ENCODE measurements at regions not wholly inside any gene's neighbourhood (a gene's known extent, or its start where the extent isn't known, plus 50 kb on each side); places are given as distances from the start of the nearest gene placed in this dataset.

- DNase-seq = no peak
- Mint-ChIP-seq H3K36me3 (no peaks in the 10 kb centered on the region), H3K27ac (no peak overlapping the region), H3K9me3 (no peaks in the 10 kb centered on the region), H3K4me1 (no peaks in the 10 kb centered on the region), H3K4me3 (no peak overlapping the region), H3K27me3 (peaks cover 4 to 6% of the 10 kb centered on the region in 2 donors)
- Histone ChIP-seq H3K27me3 (ENCODE audit: insufficient read depth, low read length, poor library complexity, severe bottlenecking) (no peaks in the 10 kb centered on the region), H3K4me1 (ENCODE audit: insufficient read depth, low read length) (no peaks in the 10 kb centered on the region), H3K4me3 (ENCODE audit: low read length) (no peak overlapping the region), H3K27ac (ENCODE audit: low read depth, low read length) (no peak overlapping the region), H3K9me3 (ENCODE audit: low read length) (no peaks in the 10 kb centered on the region), H3K36me3 (ENCODE audit: insufficient read depth, low read length) (no peaks in the 10 kb centered on the region)
- POLR2A ChIA-PET = no interaction called here
- CTCF ChIA-PET = no interaction called here
Observed at GRCh38 chr16:80084614-80085013, 456.2 kb upstream of the DYNLRB2 start.

- no peaks in the 10 kb centered on the region for H3K36me3 Mint-ChIP-seq
- no peaks in the 10 kb centered on the region for H3K9me3 ChIP-seq (ENCODE audit: low read length)
- no peaks in the 10 kb centered on the region for H3K4me1 Mint-ChIP-seq
- DNase-seq = no peak
- H3K36me3 ChIP-seq (ENCODE audit: insufficient read depth, low read length) = no peaks in the 10 kb centered on the region
- no peaks in the 10 kb centered on the region for H3K4me1 ChIP-seq (ENCODE audit: insufficient read depth, low read length)
- H3K27ac Mint-ChIP-seq = no peak overlapping the region
- H3K27me3 Mint-ChIP-seq = peaks cover 4 to 6% of the 10 kb centered on the region in 2 donors
- no peaks in the 10 kb centered on the region for H3K27me3 ChIP-seq (ENCODE audit: insufficient read depth, low read length, poor library complexity, severe bottlenecking)
- H3K27ac ChIP-seq (ENCODE audit: low read depth, low read length) = no peak overlapping the region
- H3K9me3 Mint-ChIP-seq = no peaks in the 10 kb centered on the region
- no peak overlapping the region for H3K4me3 ChIP-seq (ENCODE audit: low read length)
- ChIA-PET POLR2A (no interaction called here), CTCF (no interaction called here)
- H3K4me3 Mint-ChIP-seq = no peak overlapping the region
Observed at GRCh38 chr16:80084163-80084562, 456.6 kb upstream of the DYNLRB2 start.

GRCh38 chr16:80082906-80083305 lies 457.9 kb upstream of the DYNLRB2 start:
- H3K4me3 ChIP-seq (ENCODE audit: low read length) = no peak overlapping the region
- H3K4me3 Mint-ChIP-seq = no peak overlapping the region
- no peaks in the 10 kb centered on the region for H3K27me3 ChIP-seq (ENCODE audit: insufficient read depth, low read length, poor library complexity, severe bottlenecking)
- H3K9me3 Mint-ChIP-seq = no peaks in the 10 kb centered on the region
- DNase-seq = no peak
- peaks cover 4 to 8% of the 10 kb centered on the region in 2 donors for H3K27me3 Mint-ChIP-seq
- no peaks in the 10 kb centered on the region for H3K4me1 ChIP-seq (ENCODE audit: insufficient read depth, low read length)
- H3K9me3 ChIP-seq (ENCODE audit: low read length) = no peaks in the 10 kb centered on the region
- H3K27ac ChIP-seq (ENCODE audit: low read depth, low read length) = no peak overlapping the region
- no peaks in the 10 kb centered on the region for H3K36me3 Mint-ChIP-seq
- H3K4me1 Mint-ChIP-seq = no peaks in the 10 kb centered on the region
- no peaks in the 10 kb centered on the region for H3K36me3 ChIP-seq (ENCODE audit: insufficient read depth, low read length)
- no peak overlapping the region for H3K27ac Mint-ChIP-seq
- ChIA-PET POLR2A (no interaction called here), CTCF (no interaction called here)

- H3K4me3 ChIP-seq (ENCODE audit: low read length) = no peak overlapping the region
- Mint-ChIP-seq H3K9me3 (no peaks in the 10 kb centered on the region), H3K36me3 (no peaks in the 10 kb centered on the region), H3K4me1 (no peaks in the 10 kb centered on the region), H3K27me3 (peaks cover 8% of the 10 kb centered on the region in 2 donors), H3K27ac (no peak overlapping the region), H3K4me3 (no peak overlapping the region)
- H3K27ac ChIP-seq (ENCODE audit: low read depth, low read length) = no peak overlapping the region
- POLR2A ChIA-PET = no interaction called here
- no peak for DNase-seq
- no peaks in the 10 kb centered on the region for H3K36me3 ChIP-seq (ENCODE audit: insufficient read depth, low read length)
- no peaks in the 10 kb centered on the region for H3K4me1 ChIP-seq (ENCODE audit: insufficient read depth, low read length)
- no peaks in the 10 kb centered on the region for H3K27me3 ChIP-seq (ENCODE audit: insufficient read depth, low read length, poor library complexity, severe bottlenecking)
- no peaks in the 10 kb centered on the region for H3K9me3 ChIP-seq (ENCODE audit: low read length)
- CTCF ChIA-PET = no interaction called here
Observed at GRCh38 chr16:80081846-80082245, 458.9 kb upstream of the DYNLRB2 start.

GRCh38 chr16:80080287-80080851 lies 460.4 kb upstream of the DYNLRB2 start:
- Mint-ChIP-seq H3K27ac (no peak overlapping the region), H3K9me3 (no peaks in the 10 kb centered on the region), H3K4me1 (no peaks in the 10 kb centered on the region), H3K4me3 (no peak overlapping the region), H3K27me3 (peaks cover 8 to 12% of the 10 kb centered on the region in 2 donors), H3K36me3 (no peaks in the 10 kb centered on the region)
- Histone ChIP-seq H3K36me3 (ENCODE audit: insufficient read depth, low read length) (no peaks in the 10 kb centered on the region), H3K27ac (ENCODE audit: low read depth, low read length) (no peak overlapping the region), H3K4me3 (ENCODE audit: low read length) (no peak overlapping the region), H3K4me1 (ENCODE audit: insufficient read depth, low read length) (no peaks in the 10 kb centered on the region), H3K27me3 (ENCODE audit: insufficient read depth, low read length, poor library complexity, severe bottlenecking) (no peaks in the 10 kb centered on the region), H3K9me3 (ENCODE audit: low read length) (no peaks in the 10 kb centered on the region)
- CTCF ChIA-PET = no interaction called here
- POLR2A ChIA-PET = no interaction called here
- no peak for DNase-seq

GRCh38 chr16:80079072-80079471 lies 461.7 kb upstream of the DYNLRB2 start:
- H3K4me3 Mint-ChIP-seq = no peak overlapping the region
- CTCF ChIA-PET = no interaction called here
- H3K36me3 Mint-ChIP-seq = no peaks in the 10 kb centered on the region

GRCh38 chr16:80077696-80078095 lies 463.1 kb upstream of the DYNLRB2 start:
- Mint-ChIP-seq H3K27me3 (peaks cover 6 to 12% of the 10 kb centered on the region in 2 donors), H3K4me1 (no peaks in the 10 kb centered on the region), H3K9me3 (no peaks in the 10 kb centered on the region), H3K4me3 (no peak overlapping the region), H3K36me3 (no peaks in the 10 kb centered on the region), H3K27ac (no peak overlapping the region)
- no peak overlapping the region for H3K4me3 ChIP-seq (ENCODE audit: low read length)
- no peaks in the 10 kb centered on the region for H3K9me3 ChIP-seq (ENCODE audit: low read length)
- POLR2A ChIA-PET = no interaction called here
- no peaks in the 10 kb centered on the region for H3K4me1 ChIP-seq (ENCODE audit: insufficient read depth, low read length)
- CTCF ChIA-PET = no interaction called here
- H3K27me3 ChIP-seq (ENCODE audit: insufficient read depth, low read length, poor library complexity, severe bottlenecking) = no peaks in the 10 kb centered on the region
- no peak for DNase-seq
- H3K27ac ChIP-seq (ENCODE audit: low read depth, low read length) = no peak overlapping the region
- no peaks in the 10 kb centered on the region for H3K36me3 ChIP-seq (ENCODE audit: insufficient read depth, low read length)

More at GRCh38 chr16:80079072-80079471, 461.7 kb upstream of the DYNLRB2 start:
- H3K4me1 Mint-ChIP-seq = no peaks in the 10 kb centered on the region
- no peak overlapping the region for H3K27ac ChIP-seq (ENCODE audit: low read depth, low read length)
- no peaks in the 10 kb centered on the region for H3K4me1 ChIP-seq (ENCODE audit: insufficient read depth, low read length)
- no peak overlapping the region for H3K4me3 ChIP-seq (ENCODE audit: low read length)
- H3K27me3 ChIP-seq (ENCODE audit: insufficient read depth, low read length, poor library complexity, severe bottlenecking) = no peaks in the 10 kb centered on the region
- no peaks in the 10 kb centered on the region for H3K36me3 ChIP-seq (ENCODE audit: insufficient read depth, low read length)
- peaks cover 6 to 9% of the 10 kb centered on the region in 2 donors for H3K27me3 Mint-ChIP-seq
- POLR2A ChIA-PET = no interaction called here
- H3K27ac Mint-ChIP-seq = no peak overlapping the region
- no peaks in the 10 kb centered on the region for H3K9me3 Mint-ChIP-seq
- no peak for DNase-seq
- no peaks in the 10 kb centered on the region for H3K9me3 ChIP-seq (ENCODE audit: low read length)

GRCh38 chr16:80074329-80074728 lies 466.5 kb upstream of the DYNLRB2 start:
- no peaks in the 10 kb centered on the region for H3K9me3 ChIP-seq (ENCODE audit: low read length)
- POLR2A ChIA-PET = no interaction called here
- Mint-ChIP-seq H3K4me1 (no peaks in the 10 kb centered on the region), H3K4me3 (no peak overlapping the region), H3K36me3 (no peaks in the 10 kb centered on the region), H3K27ac (no peak overlapping the region), H3K9me3 (peaks cover 0 to 4% (median 3%) of the 10 kb centered on the region in 5 donors), H3K27me3 (peaks cover 5 to 12% of the 10 kb centered on the region in 2 donors)
- H3K27ac ChIP-seq (ENCODE audit: low read depth, low read length) = no peak overlapping the region
- no peaks in the 10 kb centered on the region for H3K4me1 ChIP-seq (ENCODE audit: insufficient read depth, low read length)
- H3K27me3 ChIP-seq (ENCODE audit: insufficient read depth, low read length, poor library complexity, severe bottlenecking) = no peaks in the 10 kb centered on the region
- CTCF ChIA-PET = no interaction called here
- no peaks in the 10 kb centered on the region for H3K36me3 ChIP-seq (ENCODE audit: insufficient read depth, low read length)
- H3K4me3 ChIP-seq (ENCODE audit: low read length) = no peak overlapping the region
- no peak for DNase-seq

GRCh38 chr16:80071964-80072456 lies 468.8 kb upstream of the DYNLRB2 start:
- ChIA-PET CTCF (no interaction called here), POLR2A (no interaction called here)
- DNase-seq = no peak
- Histone ChIP-seq H3K4me3 (ENCODE audit: low read length) (no peak overlapping the region), H3K4me1 (ENCODE audit: insufficient read depth, low read length) (no peaks in the 10 kb centered on the region), H3K9me3 (ENCODE audit: low read length) (no peaks in the 10 kb centered on the region), H3K27ac (ENCODE audit: low read depth, low read length) (no peak overlapping the region), H3K36me3 (ENCODE audit: insufficient read depth, low read length) (no peaks in the 10 kb centered on the region), H3K27me3 (ENCODE audit: insufficient read depth, low read length, poor library complexity, severe bottlenecking) (no peaks in the 10 kb centered on the region)
- Mint-ChIP-seq H3K27me3 (peaks cover 4 to 15% of the 10 kb centered on the region in 2 donors), H3K4me3 (no peak overlapping the region), H3K36me3 (no peaks in the 10 kb centered on the region), H3K4me1 (no peaks in the 10 kb centered on the region), H3K27ac (no peak overlapping the region), H3K9me3 (peaks cover 0 to 4% (median 3%) of the 10 kb centered on the region in 5 donors)

All from CD8-positive, alpha-beta memory T cell (primary cell).